Heart left ventricle (tissue), 16 donors: ENCODE measurements at regions not wholly inside any gene's neighbourhood (a gene's known extent, or its start where the extent isn't known, plus 50 kb on each side); places are given as distances from the start of the nearest gene placed in this dataset.
A peak's percentile ranks its signal among the peaks of the same experiment; 100 is the strongest.
"Not testable (repeated sequence)": the region's sequence is repeated elsewhere in the genome, so short reads cannot be mapped to it uniquely, and the experiment has no call there.

Source experiments
- ATAC-seq, 4 donors: fragments of 200-7000 bp; cut with Tn5 transposase; one replicate each; pipeline ENCODE4 v1.9.1; 2020 to 2022; ENCODE audit warnings: moderate library complexity in 4 of 4, mild to moderate bottlenecking in 3 of 4, moderate number of reproducible peaks in 1 of 4
- DNase-seq, 5 donors: peaks; one replicate each; pipeline ENCODE4 v3.0.0-alpha.2; 2020
- H3K27ac ChIP-seq, 12 donors: fragments of 200-600 bp; sonication (generic) in 4 of 12; one replicate each; pipeline versions ENCODE4 v1.5.0 to v1.8.0; 2016 to 2022; ENCODE audit warnings: mild to moderate bottlenecking in 2 of 12
- H3K27me3 ChIP-seq, 9 donors: fragments of 200-600 bp; sonication (generic) in 2 of 9; one replicate each; pipeline versions ENCODE4 v1.5.1 to v1.8.0; 2016 to 2022; ENCODE audit warnings: mild to moderate bottlenecking in 3 of 9
- H3K36me3 ChIP-seq, 9 donors: fragments of 200-600 bp; sonication (generic) in 2 of 9; one replicate each; pipeline versions ENCODE4 v1.5.0 to v1.8.0; 2018 to 2022; ENCODE audit warnings: mild to moderate bottlenecking in 2 of 9
- H3K4me1 ChIP-seq, 12 donors: fragments of 200-600 bp; sonication (generic) in 4 of 12; one replicate each; pipeline versions ENCODE4 v1.5.0 to v1.8.0; 2016 to 2022; ENCODE audit warnings: mild to moderate bottlenecking in 3 of 12
- H3K4me3 ChIP-seq, 12 donors: fragments of 200-600 bp; sonication (generic) in 4 of 12; one replicate each; pipeline versions ENCODE4 v1.5.0 to v1.8.0; 2017 to 2022; ENCODE audit warnings: mild to moderate bottlenecking in 9 of 12, moderate library complexity in 4 of 12
- H3K9me3 ChIP-seq, 12 donors: fragments of 200-600 bp; sonication (generic) in 4 of 12; one replicate each; pipeline versions ENCODE4 v1.5.0 to v1.8.0; 2016 to 2022; ENCODE audit warnings: mild to moderate bottlenecking in 1 of 12
- POLR2A ChIP-seq, 2 donors: fragments of 450-650 bp; IDR thresholded peaks; one replicate each; pipeline ENCODE4 v1.6.1; 2017; ENCODE audit warnings: antibody characterized with exemption in 2 of 2, mild to moderate bottlenecking in 2 of 2, moderate library complexity in 2 of 2
- WGBS, 4 donors: extraction: QIAGEN DNeasy Blood & Tissue Kit in 2 of 4; methylation state at CpG; one replicate each; pipeline versions ENCODE4 v1.1.5 to v1.1.7; 2013 to 2018; 5-methylcytosine and 5-hydroxymethylcytosine counted together
- intact Hi-C, 10 donors: fragments of 100-400 bp; cut with DNase I; formaldehyde crosslinking; loops; one replicate each; pipeline versions ENCODE4 v1.11.1 to v1.14.2; 2022
- TF ChIP-seq, protein P1 (sequence below), 12 donors: fragments of 200-600 bp; sonication (generic) in 4 of 12; IDR thresholded peaks; one replicate each; pipeline versions ENCODE4 v1.5.0 to v1.8.0; 2018 to 2022; ENCODE audit warnings: antibody characterized with exemption in 12 of 12, mild to moderate bottlenecking in 5 of 12
- donor health status: ischemic (EF 13 %, LVEDD 7.1; RV severe dilation, severe dysfunction).
- donor health status: healthy with polysubstance abuse.
- donor health status: DM: no; HTN: yes; CAD: no.
- donor health status: DM: no; HTN: no; CAD: no.
- donor health status: ischemic (EF 25% LVEDD 6.9; RV normal size, moderate dysfunction).
- donor health status: ischemic (EF 25% LVEDD 5.7; RV mildly dilated, moderate dysfunction).
- donor health status: healthy.
- donor health status: DM: yes; HTN: yes; CAD: no.
- donor health status: ischemic (EF 35%, LVEDD 5.7; RV mildly dilated, moderate dysfunction).
- donor health status: nonischemic (EF 11% LVEDD 7.7; RV severe dilation, severe dysfunction).
- donor health status: DM: yes; HTN: yes; CAD: no.
- donor health status: PGD.
- donor health status: ischemic (EF 29% LVEDD 5.4; RV normal size, mild dysfunction).
- donor health status: nonischemic (EF 23%, LVEDD 6.1; RV moderate dilation, normal function).

- H3K4me1 ChIP-seq = no peaks in the 10 kb centered on the region
- no peak overlapping the region for H3K27ac ChIP-seq
- DNase-seq (no peak), ATAC-seq (no peak)
- TF ChIP-seq POLR2A (IDR thresholded peaks at IDR 0.05) = no peak
- TF ChIP-seq, protein P1, sequence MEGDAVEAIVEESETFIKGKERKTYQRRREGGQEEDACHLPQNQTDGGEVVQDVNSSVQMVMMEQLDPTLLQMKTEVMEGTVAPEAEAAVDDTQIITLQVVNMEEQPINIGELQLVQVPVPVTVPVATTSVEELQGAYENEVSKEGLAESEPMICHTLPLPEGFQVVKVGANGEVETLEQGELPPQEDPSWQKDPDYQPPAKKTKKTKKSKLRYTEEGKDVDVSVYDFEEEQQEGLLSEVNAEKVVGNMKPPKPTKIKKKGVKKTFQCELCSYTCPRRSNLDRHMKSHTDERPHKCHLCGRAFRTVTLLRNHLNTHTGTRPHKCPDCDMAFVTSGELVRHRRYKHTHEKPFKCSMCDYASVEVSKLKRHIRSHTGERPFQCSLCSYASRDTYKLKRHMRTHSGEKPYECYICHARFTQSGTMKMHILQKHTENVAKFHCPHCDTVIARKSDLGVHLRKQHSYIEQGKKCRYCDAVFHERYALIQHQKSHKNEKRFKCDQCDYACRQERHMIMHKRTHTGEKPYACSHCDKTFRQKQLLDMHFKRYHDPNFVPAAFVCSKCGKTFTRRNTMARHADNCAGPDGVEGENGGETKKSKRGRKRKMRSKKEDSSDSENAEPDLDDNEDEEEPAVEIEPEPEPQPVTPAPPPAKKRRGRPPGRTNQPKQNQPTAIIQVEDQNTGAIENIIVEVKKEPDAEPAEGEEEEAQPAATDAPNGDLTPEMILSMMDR (IDR thresholded peaks at IDR 0.05) = no peak
- H3K4me3 ChIP-seq = no peak overlapping the region
- H3K36me3 ChIP-seq = no peaks in the 10 kb centered on the region
- H3K27me3 ChIP-seq = no peaks in the 10 kb centered on the region
- H3K9me3 ChIP-seq = peaks cover 0 to 19% (median 0%) of the 10 kb centered on the region in 12 donors
- WGBS, 4 donors = 89 to 96% (median 91%) methylated on average over 11 of the region's 11 CpGs
- intact Hi-C loops = loop anchor here in 5 of 10 donors (5.0 to 10.0 kb wide), 5 partner anchors 95 to 248 kb away; partner anchors contain the start of gene CRYBB2 (in 1 of the 5)
These were observed 112.9 kb downstream of the CRYBB2 start for GRCh38 chr22:25332386-25332785.

DNA sequence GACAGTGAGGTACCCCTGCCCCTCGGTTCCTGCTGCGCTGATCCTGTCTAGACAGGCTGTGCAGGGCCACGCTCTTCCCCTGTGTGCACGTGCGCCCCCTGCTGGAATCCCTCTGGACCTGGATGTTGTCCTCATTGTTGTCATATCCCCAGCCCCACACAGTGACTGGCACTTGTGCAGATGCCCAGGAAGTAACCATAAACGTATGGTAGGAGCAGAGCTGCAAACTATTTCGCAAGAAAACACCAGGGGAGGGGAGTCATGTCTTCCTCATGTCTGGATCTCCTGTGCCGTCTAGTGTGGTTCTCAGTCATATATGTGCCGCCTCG, 114.7 kb downstream of the CRYBB2 start:
- Histone ChIP-seq H3K4me1 (no peaks in the 10 kb centered on the region), H3K27me3 (no peaks in the 10 kb centered on the region), H3K27ac (no peak overlapping the region), H3K9me3 (peaks cover 0 to 37% (median 5%) of the 10 kb centered on the region in 12 donors), H3K4me3 (no peak overlapping the region), H3K36me3 (no peaks in the 10 kb centered on the region)
- peak in 3 of 4 donors; percentile 70 to 76 (median 75) for ATAC-seq
- intact Hi-C loops = loop anchor here in 5 of 10 donors (5.0 to 10.0 kb wide), 5 partner anchors 97 to 249 kb away; partner anchors contain the start of gene CRYBB2 (in 1 of the 5)
- TF ChIP-seq, protein P1 (IDR thresholded peaks at IDR 0.05) = peak; percentile 31 to 81 (median 49)
- no peak for TF ChIP-seq POLR2A (IDR thresholded peaks at IDR 0.05)
- peak in 4 of 5 donors; percentile 32 to 88 (median 50) for DNase-seq
- WGBS, 4 donors = 33 to 42% (median 38%) methylated on average over 8 to 10 of the region's 10 CpGs

GRCh38 chr22:25334631-25335030, 115.2 kb downstream of the CRYBB2 start:
- not testable (repeated sequence) for DNase-seq, H3K27ac ChIP-seq, H3K27me3 ChIP-seq, H3K4me3 ChIP-seq, H3K36me3 ChIP-seq, H3K4me1 ChIP-seq, ATAC-seq
- intact Hi-C loops = loop anchor here in 5 of 10 donors (5.0 to 10.0 kb wide), 5 partner anchors 97 to 250 kb away; partner anchors contain the start of gene CRYBB2 (in 1 of the 5)
- peaks cover 0 to 42% (median 5%) of the 10 kb centered on the region in 12 donors for H3K9me3 ChIP-seq
- 88 to 91% (median 90%) methylated on average over 17 of the region's 17 CpGs for WGBS, 4 donors

DNA sequence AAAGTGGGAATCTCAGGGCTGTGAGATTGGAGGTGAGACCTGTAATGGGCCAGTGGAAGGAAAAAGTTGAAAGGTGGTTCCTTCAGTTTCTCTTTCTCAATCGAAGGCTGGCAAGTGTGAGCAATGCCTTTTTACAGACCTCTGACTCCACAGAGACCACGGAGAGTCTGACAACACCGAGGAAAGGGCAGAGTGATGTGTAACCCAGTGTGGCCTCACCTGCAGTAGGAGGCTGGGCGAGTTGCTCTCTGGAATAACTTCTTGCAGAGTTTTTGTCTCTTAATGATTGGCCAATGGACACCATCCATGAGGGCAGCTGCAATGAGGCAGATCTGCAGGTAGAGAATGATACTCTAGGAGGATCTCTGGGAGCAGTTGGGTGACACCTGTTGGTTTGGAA, 115.8 kb downstream of the CRYBB2 start:
- peaks cover 0 to 43% (median 5%) of the 10 kb centered on the region in 12 donors for H3K9me3 ChIP-seq
- WGBS, 4 donors = 85 to 91% (median 89%) methylated on average over 4 of the region's 4 CpGs
- not testable (repeated sequence) for H3K4me1 ChIP-seq, H3K27me3 ChIP-seq, H3K4me3 ChIP-seq, DNase-seq, ATAC-seq, H3K27ac ChIP-seq, H3K36me3 ChIP-seq
- intact Hi-C loops = loop anchor here in 4 of 10 donors (10.0 kb wide), 4 partner anchors 100 to 250 kb away; partner anchors contain the start of gene CRYBB2 (in 1 of the 4)

- H3K36me3 ChIP-seq, intact Hi-C loops, H3K4me1 ChIP-seq, ATAC-seq, H3K27ac ChIP-seq, H3K27me3 ChIP-seq, H3K4me3 ChIP-seq, DNase-seq: not testable (repeated sequence)
- H3K9me3 ChIP-seq = peaks cover 0 to 49% (median 5%) of the 10 kb centered on the region in 12 donors
- WGBS, 4 donors = 96 to 97% (median 97%) methylated on average over 5 of the region's 5 CpGs
These were observed 121.1 kb downstream of the CRYBB2 start for GRCh38 chr22:25340536-25340935.

DNA sequence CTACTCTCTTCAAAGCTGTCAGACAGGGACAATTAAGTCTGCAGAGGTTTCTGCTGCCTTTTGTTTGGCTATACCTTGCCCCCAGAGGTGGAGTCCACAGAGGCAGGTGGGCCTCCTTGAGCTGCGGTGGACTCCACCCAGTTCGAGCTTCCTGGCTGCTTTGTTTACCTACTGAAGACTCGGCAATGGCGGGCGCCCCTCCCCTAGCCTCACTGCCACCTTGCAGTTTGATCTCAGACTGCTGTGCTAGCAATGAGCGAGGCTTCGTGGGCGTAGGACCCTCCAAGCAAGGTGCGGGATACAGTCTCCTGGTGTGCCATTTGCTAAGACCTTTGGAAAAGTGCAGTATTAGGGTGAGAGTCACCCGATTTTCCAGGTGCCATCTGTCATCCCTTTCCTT, 124.9 kb downstream of the CRYBB2 start:
- H3K27me3 ChIP-seq, H3K4me1 ChIP-seq, H3K27ac ChIP-seq, H3K4me3 ChIP-seq, intact Hi-C loops, ATAC-seq, DNase-seq: not testable (repeated sequence)
- Histone ChIP-seq H3K9me3 (peaks cover 0 to 20% (median 0%) of the 10 kb centered on the region in 12 donors), H3K36me3 (peaks cover 0 to 20% (median 13%) of the 10 kb centered on the region in 9 donors)
- 93 to 97% (median 96%) methylated on average over 10 of the region's 10 CpGs for WGBS, 4 donors
